GM10266 (cell line): ENCODE measurements at regions not wholly inside any gene's neighbourhood (a gene's known extent, or its start where the extent isn't known, plus 50 kb on each side); places are given as distances from the start of the nearest gene placed in this dataset.

Experiments used
- DNase-seq: peaks from one replicate; pipeline ENCODE4 v3.0.0; 2012; ENCODE audit errors: extremely low spot score
- CTCF ChIP-seq: IDR thresholded peaks from 2 replicates; pipeline ENCODE4 v1.5.1; 2012; ENCODE audit warnings: mild to moderate bottlenecking, low read depth; ENCODE audit not compliant: control insufficient read depth, insufficient read depth; ENCODE audit errors: missing control alignments

GRCh38 chr3:72232331-72232730, 447.4 kb upstream of the PROK2 start:
- TF ChIP-seq CTCF: no peak
- DNase-seq: no peak

DNA sequence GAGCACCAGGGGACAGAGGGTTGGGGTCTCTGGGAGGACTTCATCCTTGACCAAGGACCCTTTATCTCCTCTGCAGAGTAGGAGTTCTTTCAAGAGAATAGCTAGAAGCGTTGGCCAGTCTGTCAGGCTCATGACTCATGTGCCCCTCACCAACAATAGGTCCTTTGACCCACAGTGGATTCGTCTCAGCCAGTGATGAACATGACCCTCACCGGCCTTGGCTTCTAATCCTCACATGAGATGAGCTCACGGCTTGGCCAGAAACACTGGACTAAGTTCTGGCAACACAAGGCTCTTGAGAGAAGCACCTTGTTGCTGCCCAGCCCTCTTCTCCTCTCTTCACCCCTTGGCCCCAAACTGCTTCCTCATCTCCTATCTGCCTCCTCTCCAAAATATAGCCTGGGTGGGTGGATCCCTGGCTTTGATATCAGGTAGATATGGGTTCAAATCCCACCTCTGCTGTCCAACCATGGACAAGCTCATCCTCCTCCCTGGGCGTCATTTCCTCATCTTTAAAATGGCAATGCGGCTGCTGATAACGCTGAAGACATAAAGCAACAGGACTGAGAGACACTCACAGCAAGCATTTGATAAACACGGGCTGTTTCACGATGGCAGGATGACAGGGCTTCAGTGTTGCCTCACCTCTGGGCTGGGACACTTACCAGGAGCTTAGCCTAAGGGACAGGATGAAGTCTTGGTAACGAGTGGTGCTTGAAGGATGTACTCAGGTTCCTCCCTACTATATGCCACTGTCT, 446.7 kb upstream of the PROK2 start:
- no peak for TF ChIP-seq CTCF
- DNase-seq: no peak

DNA sequence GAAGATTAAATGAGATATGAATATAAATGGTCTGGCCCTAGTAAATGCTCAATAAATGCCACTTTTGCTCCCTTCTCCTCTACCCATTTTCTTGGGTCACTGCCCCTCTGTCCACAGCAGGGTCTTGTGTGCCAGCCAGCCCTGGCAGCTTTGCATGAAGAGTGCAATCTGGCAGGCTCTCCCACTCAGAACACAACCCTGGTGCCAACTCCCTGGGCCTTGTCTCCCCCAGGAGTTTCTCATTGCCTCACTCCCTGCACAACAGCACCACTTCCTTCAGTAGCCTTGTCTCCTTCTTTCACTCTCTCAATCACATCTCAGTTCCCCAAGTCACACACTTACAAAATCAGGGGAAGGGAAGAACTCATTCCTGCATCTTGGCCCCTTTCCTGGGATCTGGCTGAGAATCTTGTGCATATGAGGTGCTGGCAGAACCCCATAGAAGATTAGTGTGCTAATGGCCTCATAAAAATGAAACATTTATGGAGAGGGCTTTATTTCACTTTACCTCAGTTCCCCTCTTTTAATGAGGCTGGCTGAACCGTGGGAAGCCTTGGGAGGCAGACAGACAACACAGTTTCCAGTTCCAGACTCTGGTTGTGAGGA, 445.9 kb upstream of the PROK2 start:
- DNase-seq: no peak
- no peak for TF ChIP-seq CTCF

DNA sequence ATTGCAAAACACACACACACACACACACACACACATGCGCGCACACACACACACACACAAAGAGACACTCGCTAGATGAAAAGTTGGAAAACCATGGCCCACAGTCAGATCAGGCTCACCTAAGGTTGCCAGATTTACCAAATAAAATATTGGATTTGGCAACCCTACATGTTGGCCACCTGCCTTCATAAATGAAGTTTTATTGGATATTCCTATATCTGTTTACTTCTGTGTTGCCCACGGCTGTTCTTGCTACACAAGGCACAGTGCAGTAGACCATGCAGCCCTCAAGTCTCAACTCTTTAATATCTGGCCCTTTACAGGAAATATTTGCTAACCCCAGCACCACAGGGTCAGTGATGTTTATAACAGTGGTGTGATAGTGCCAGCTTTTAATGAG, 445.0 kb upstream of the PROK2 start:
- TF ChIP-seq CTCF: no peak

DNA sequence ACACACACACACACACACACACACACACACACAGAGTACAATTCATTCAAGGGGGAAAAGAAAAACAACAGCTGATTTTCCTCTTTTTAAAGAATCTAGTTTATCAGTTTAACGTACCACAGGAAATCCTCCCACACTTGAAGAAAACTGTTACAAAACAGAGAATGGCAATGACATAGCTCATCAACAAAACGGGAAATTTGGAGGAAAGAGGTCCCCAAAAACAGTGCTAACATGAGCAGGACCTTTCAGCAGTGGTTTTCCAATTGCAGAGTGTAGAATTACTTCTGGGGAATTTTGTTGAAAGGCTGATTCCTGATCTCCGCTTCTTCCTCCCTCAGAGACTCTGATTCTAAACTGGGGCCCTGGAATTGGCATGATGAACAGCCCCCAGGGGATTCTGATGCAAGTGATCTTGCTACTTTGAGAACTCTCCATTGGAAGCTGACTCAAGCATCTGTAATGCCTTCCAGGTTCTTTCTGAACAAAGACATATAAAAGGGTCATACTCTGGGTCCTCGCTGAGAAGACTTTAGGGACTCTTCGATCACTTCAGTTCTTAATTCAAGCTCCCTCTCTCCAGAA, 442.6 kb upstream of the PROK2 start:
- no peak for TF ChIP-seq CTCF
- DNase-seq: no peak

More for the DNA sequence above, 445.0 kb upstream of the PROK2 start:
- DNase-seq: no peak

DNA sequence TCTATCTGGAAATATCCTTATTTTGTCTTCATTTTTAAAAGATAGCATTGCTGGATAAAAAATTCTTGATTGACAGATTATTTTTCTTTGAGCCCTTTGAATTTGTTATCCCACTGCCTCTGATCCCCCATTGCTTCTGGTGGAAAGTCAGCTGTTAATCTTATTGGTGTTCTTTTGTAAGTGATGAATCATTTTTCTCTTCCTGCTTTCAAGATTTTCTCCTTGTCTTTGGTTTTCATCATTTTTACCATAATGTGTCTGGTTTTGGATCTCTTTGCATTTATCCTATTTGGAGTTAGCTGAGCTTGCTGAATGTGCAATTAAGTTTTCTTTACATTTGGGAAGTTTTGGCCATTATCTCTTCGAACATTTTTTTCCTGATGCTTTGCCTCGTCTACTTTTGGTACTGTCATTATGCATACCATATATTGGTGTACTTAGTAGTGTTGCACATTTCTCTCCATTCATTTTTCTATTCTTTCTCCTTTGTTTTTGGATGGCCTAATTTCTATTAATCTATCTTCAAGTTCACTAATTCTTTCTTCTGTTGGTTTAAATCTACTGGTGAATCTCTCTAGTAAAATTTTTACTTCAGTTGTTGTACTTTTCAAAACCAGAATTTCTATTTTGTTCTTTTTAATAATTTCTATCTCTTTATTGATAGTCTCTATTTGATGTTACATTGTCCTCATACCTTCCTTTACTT, 440.0 kb upstream of the PROK2 start:
- DNase-seq: no peak
- no peak for TF ChIP-seq CTCF
